Loucy (cell line): ENCODE measurements at regions not wholly inside any gene's neighbourhood (a gene's known extent, or its start where the extent isn't known, plus 50 kb on each side); places are given as distances from the start of the nearest gene placed in this dataset.

Experiments used
- H2AFZ ChIP-seq: fragments of 200-600 bp; sonication (generic); 2 replicates; pipeline ENCODE4 v1.6.0; 2016; ENCODE audit warnings: antibody characterized with exemption, mild to moderate bottlenecking, low read length, moderate library complexity
- H3F3A ChIP-seq: fragments of 200-600 bp; 2 replicates; pipeline ENCODE4 v1.6.0; 2016; ENCODE audit warnings: antibody characterized with exemption, low read depth, mild to moderate bottlenecking
- H3K27me3 ChIP-seq: fragments of 200-600 bp; sonication (generic); 2 replicates; pipeline ENCODE4 v1.6.1; 2014; ENCODE audit warnings: low read length, mild to moderate bottlenecking; ENCODE audit not compliant: insufficient read depth, poor library complexity, severe bottlenecking
- H3K36me3 ChIP-seq: fragments of 200-600 bp; sonication (generic); 2 replicates; pipeline ENCODE4 v1.6.1; 2016; ENCODE audit warnings: low read length; ENCODE audit not compliant: insufficient read depth
- H3K4me1 ChIP-seq: fragments of 200-600 bp; sonication (generic); 2 replicates; pipeline ENCODE4 v1.5.1; 2014; ENCODE audit warnings: low read length, mild to moderate bottlenecking; ENCODE audit not compliant: insufficient read depth, poor library complexity, severe bottlenecking
- H3K4me2 ChIP-seq: fragments of 200-600 bp; sonication (generic); 2 replicates; pipeline ENCODE4 v1.6.0; 2014; ENCODE audit warnings: antibody characterized with exemption, low read length, low read depth, mild to moderate bottlenecking; ENCODE audit not compliant: poor library complexity, severe bottlenecking
- H3K4me3 ChIP-seq: fragments of 200-600 bp; sonication (generic); 2 replicates; pipeline ENCODE4 v1.5.1; 2014; ENCODE audit warnings: low read length, mild to moderate bottlenecking, mixed read lengths; ENCODE audit not compliant: poor library complexity, severe bottlenecking
- H3K79me2 ChIP-seq: fragments of 200-600 bp; sonication (generic); 2 replicates; pipeline ENCODE4 v1.6.1; 2014; ENCODE audit warnings: low read length; ENCODE audit not compliant: insufficient read depth
- H3K9ac ChIP-seq: fragments of 200-600 bp; sonication (generic); 2 replicates; pipeline ENCODE4 v1.6.0; 2014; ENCODE audit warnings: mild to moderate bottlenecking, low read depth, low read length, moderate library complexity; ENCODE audit not compliant: poor library complexity, severe bottlenecking
- H3K9me2 ChIP-seq: fragments of 200-600 bp; sonication (generic); replicated peaks from 2 replicates; pipeline ENCODE4 v1.6.1; 2016; ENCODE audit warnings: low read depth, low read length, mixed read lengths
- H3K9me3 ChIP-seq: fragments of 200-600 bp; sonication (generic); 2 replicates; pipeline ENCODE4 v1.6.1; 2014; ENCODE audit warnings: mild to moderate bottlenecking, antibody characterized with exemption, low read length, low read depth; ENCODE audit not compliant: insufficient read depth
- H4K20me1 ChIP-seq: fragments of 200-600 bp; sonication (generic); 2 replicates; pipeline ENCODE4 v1.6.0; 2014; ENCODE audit warnings: antibody characterized with exemption, low read length, mild to moderate bottlenecking; ENCODE audit not compliant: insufficient read depth, poor library complexity, severe bottlenecking
- EZH2phosphoT487 ChIP-seq: fragments of 200-600 bp; IDR thresholded peaks from 2 replicates; pipeline ENCODE4 v1.6.1; 2018; ENCODE audit warnings: antibody characterized with exemption, mild to moderate bottlenecking, moderate library complexity, borderline replicate concordance
- TF ChIP-seq, protein P1 (sequence below): fragments of 200-600 bp; sonication (generic); conservative IDR thresholded peaks from 2 replicates; pipeline ENCODE4 v1.5.1; 2014; ENCODE audit warnings: mild to moderate bottlenecking, antibody characterized with exemption, low read length

- no peaks in the 10 kb centered on the region for H3K79me2 ChIP-seq
Observed at GRCh38 chr12:11563785-11564739, 85.4 kb upstream of the ETV6 start.

GRCh38 chr12:11564984-11565651 lies 84.4 kb upstream of the ETV6 start:
- Histone ChIP-seq H3K9me3 (no peaks in the 10 kb centered on the region), H3K9ac (no peak overlapping the region), H3F3A (no peaks in the 10 kb centered on the region), H3K9me2 (no peaks in the 10 kb centered on the region), H3K4me1 (no peaks in the 10 kb centered on the region), H3K27me3 (no peaks in the 10 kb centered on the region), H3K4me3 (no peak overlapping the region), H3K36me3 (no peaks in the 10 kb centered on the region), H3K79me2 (no peaks in the 10 kb centered on the region), H3K4me2 (no peak overlapping the region), H2AFZ (no peak overlapping the region), H4K20me1 (no peaks in the 10 kb centered on the region)
- TF ChIP-seq EZH2phosphoT487, result no peak
- TF ChIP-seq, protein P1, sequence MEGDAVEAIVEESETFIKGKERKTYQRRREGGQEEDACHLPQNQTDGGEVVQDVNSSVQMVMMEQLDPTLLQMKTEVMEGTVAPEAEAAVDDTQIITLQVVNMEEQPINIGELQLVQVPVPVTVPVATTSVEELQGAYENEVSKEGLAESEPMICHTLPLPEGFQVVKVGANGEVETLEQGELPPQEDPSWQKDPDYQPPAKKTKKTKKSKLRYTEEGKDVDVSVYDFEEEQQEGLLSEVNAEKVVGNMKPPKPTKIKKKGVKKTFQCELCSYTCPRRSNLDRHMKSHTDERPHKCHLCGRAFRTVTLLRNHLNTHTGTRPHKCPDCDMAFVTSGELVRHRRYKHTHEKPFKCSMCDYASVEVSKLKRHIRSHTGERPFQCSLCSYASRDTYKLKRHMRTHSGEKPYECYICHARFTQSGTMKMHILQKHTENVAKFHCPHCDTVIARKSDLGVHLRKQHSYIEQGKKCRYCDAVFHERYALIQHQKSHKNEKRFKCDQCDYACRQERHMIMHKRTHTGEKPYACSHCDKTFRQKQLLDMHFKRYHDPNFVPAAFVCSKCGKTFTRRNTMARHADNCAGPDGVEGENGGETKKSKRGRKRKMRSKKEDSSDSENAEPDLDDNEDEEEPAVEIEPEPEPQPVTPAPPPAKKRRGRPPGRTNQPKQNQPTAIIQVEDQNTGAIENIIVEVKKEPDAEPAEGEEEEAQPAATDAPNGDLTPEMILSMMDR, result no peak

More at GRCh38 chr12:11563785-11564739, 85.4 kb upstream of the ETV6 start:
- Histone ChIP-seq H3K4me2 (no peak overlapping the region), H3K4me3 (no peak overlapping the region), H3K36me3 (no peaks in the 10 kb centered on the region), H2AFZ (no peak overlapping the region), H3K9me3 (no peaks in the 10 kb centered on the region), H3K9me2 (no peaks in the 10 kb centered on the region), H3K4me1 (no peaks in the 10 kb centered on the region), H3K27me3 (no peaks in the 10 kb centered on the region), H3K9ac (no peak overlapping the region), H3F3A (no peaks in the 10 kb centered on the region), H4K20me1 (no peaks in the 10 kb centered on the region)
- TF ChIP-seq, protein P1, result no peak
- TF ChIP-seq EZH2phosphoT487, result no peak

GRCh38 chr12:11565752-11566151 lies 83.7 kb upstream of the ETV6 start:
- H3F3A ChIP-seq, result no peaks in the 10 kb centered on the region
- H3K9me2 ChIP-seq, result no peaks in the 10 kb centered on the region
- H3K27me3 ChIP-seq, result no peaks in the 10 kb centered on the region
- H3K4me2 ChIP-seq, result no peak overlapping the region
- H3K79me2 ChIP-seq, result no peaks in the 10 kb centered on the region
- no peak for TF ChIP-seq EZH2phosphoT487
- TF ChIP-seq, protein P1, result no peak
- H3K9ac ChIP-seq, result no peak overlapping the region
- no peaks in the 10 kb centered on the region for H3K4me1 ChIP-seq
- H3K4me3 ChIP-seq, result no peak overlapping the region
- H4K20me1 ChIP-seq, result no peaks in the 10 kb centered on the region
- H2AFZ ChIP-seq, result no peak overlapping the region
- H3K9me3 ChIP-seq, result no peaks in the 10 kb centered on the region
- H3K36me3 ChIP-seq, result no peaks in the 10 kb centered on the region
